HG03066 (cell line): ENCODE measurements at regions not wholly inside any gene's neighbourhood (a gene's known extent, or its start where the extent isn't known, plus 50 kb on each side); places are given as distances from the start of the nearest gene placed in this dataset.

Experiments
- ATAC-seq: cut with Tn5 transposase; IDR thresholded peaks from one replicate; pipeline ENCODE4 v1.9.1; 2021; ENCODE audit warnings: low read depth; ENCODE audit not compliant: unreplicated experiment

- ATAC-seq: no peak
These were observed 359.5 kb downstream of the TMEM135 start for GRCh38 chr11:87397011-87397865.

GRCh38 chr11:87394924-87395323 is 357.2 kb downstream of the TMEM135 start:
- ATAC-seq: no peak

GRCh38 chr11:87392665-87393064 is 354.9 kb downstream of the TMEM135 start:
- ATAC-seq: no peak

GRCh38 chr11:87391496-87391895 is 353.8 kb downstream of the TMEM135 start:
- ATAC-seq: no peak

- no peak for ATAC-seq
These were observed 346.5 kb downstream of the TMEM135 start for GRCh38 chr11:87384078-87384729.

- no peak for ATAC-seq
These were observed 336.5 kb downstream of the TMEM135 start for GRCh38 chr11:87374038-87374807.
